Heart right ventricle (tissue), 16 donors: ENCODE measurements at regions not wholly inside any gene's neighbourhood (a gene's known extent, or its start where the extent isn't known, plus 50 kb on each side); places are given as distances from the start of the nearest gene placed in this dataset.
A peak's percentile ranks its signal among the peaks of the same experiment; 100 is the strongest.

Source experiments
- ATAC-seq, 8 donors: fragments of 200-7000 bp; cut with Tn5 transposase; one replicate each; pipeline ENCODE4 v1.9.1; 2020; ENCODE audit warnings: mild to moderate bottlenecking in 8 of 8, moderate library complexity in 8 of 8, moderate number of reproducible peaks in 1 of 8
- DNase-seq, 2 donors: peaks; one replicate each; pipeline ENCODE4 v3.0.0-alpha.2; 2020
- H3K27ac ChIP-seq, 10 donors: fragments of 200-600 bp; sonication (generic) in 2 of 10; one replicate each; pipeline versions ENCODE4 v1.5.0 to v1.8.0; 2020 to 2022; ENCODE audit warnings: mild to moderate bottlenecking in 3 of 10
- H3K27me3 ChIP-seq, 7 donors: fragments of 200-600 bp; one replicate each; pipeline ENCODE4 v1.8.0; 2021 to 2022; ENCODE audit warnings: mild to moderate bottlenecking in 2 of 7
- H3K36me3 ChIP-seq, 9 donors: fragments of 200-600 bp; sonication (generic) in 1 of 9; one replicate each; pipeline versions ENCODE4 v1.5.0 to v1.8.0; 2020 to 2022; ENCODE audit warnings: mild to moderate bottlenecking in 2 of 9
- H3K4me1 ChIP-seq, 9 donors: fragments of 200-600 bp; sonication (generic) in 1 of 9; one replicate each; pipeline versions ENCODE4 v1.5.0 to v1.8.0; 2020 to 2022; ENCODE audit warnings: mild to moderate bottlenecking in 4 of 9
- H3K4me3 ChIP-seq, 10 donors: fragments of 200-600 bp; sonication (generic) in 2 of 10; one replicate each; pipeline versions ENCODE4 v1.5.0 to v1.8.0; 2020 to 2022; ENCODE audit warnings: mild to moderate bottlenecking in 7 of 10, moderate library complexity in 2 of 10
- H3K9me3 ChIP-seq, 11 donors: fragments of 200-600 bp in 10 of 11; sonication (generic) in 2 of 11; one replicate each; pipeline versions ENCODE4 v1.5.0 to v1.8.0; 2013 to 2022; ENCODE audit warnings: mild to moderate bottlenecking in 2 of 11, control low read depth in 1 of 11, moderate library complexity in 1 of 11
- CTCF ChIP-seq, 9 donors: fragments of 200-600 bp; sonication (generic) in 2 of 9; IDR thresholded peaks; one replicate each; pipeline versions ENCODE4 v1.5.0 to v1.8.0; 2021 to 2022; ENCODE audit warnings: antibody characterized with exemption in 9 of 9, mild to moderate bottlenecking in 5 of 9, moderate library complexity in 1 of 9
- WGBS, 2 donors: extraction: QIAGEN DNeasy Blood & Tissue Kit; methylation state at CpG; one replicate each; pipeline ENCODE4 v1.1.7; 2013; ENCODE audit warnings: inconsistent platforms in 1 of 2; 5-methylcytosine and 5-hydroxymethylcytosine counted together
- intact Hi-C, 10 donors: fragments of 100-400 bp; cut with DNase I; formaldehyde crosslinking; loops; one replicate each; pipeline versions ENCODE4 v1.11.1 to v1.14.2; 2022
- donor health status: Arrhythmogenic right ventricular cardiomyopathy.
- donor health status: ischemic (EF 13 %, LVEDD 7.1; RV severe dilation, severe dysfunction).
- donor health status: healthy with polysubstance abuse.
- donor health status: DM: no; HTN: yes; CAD: no.
- donor health status: DM: no; HTN: no; CAD: no.
- donor health status: ischemic (EF 25% LVEDD 6.9; RV normal size, moderate dysfunction).
- donor health status: ischemic (EF 25% LVEDD 5.7; RV mildly dilated, moderate dysfunction).
- donor health status: healthy.
- donor health status: DM: yes; HTN: yes; CAD: no.
- donor health status: Ischemic cardiomyopathy.
- donor health status: ischemic (EF 35%, LVEDD 5.7; RV mildly dilated, moderate dysfunction).
- donor health status: nonischemic (EF 11% LVEDD 7.7; RV severe dilation, severe dysfunction).
- donor health status: DM: yes; HTN: yes; CAD: no.
- donor health status: PGD.
- donor health status: ischemic (EF 29% LVEDD 5.4; RV normal size, mild dysfunction).
- donor health status: nonischemic (EF 23%, LVEDD 6.1; RV moderate dilation, normal function).

- intact Hi-C loops: no loop called here
- 86 to 93% methylated on average over 2 of the region's 2 CpGs for WGBS, 2 donors
- no peak for TF ChIP-seq CTCF (IDR thresholded peaks at IDR 0.05)
- Histone ChIP-seq H3K9me3 (no peaks in the 10 kb centered on the region), H3K27me3 (no peaks in the 10 kb centered on the region), H3K27ac (no peak overlapping the region), H3K4me1 (peaks cover 0 to 31% (median 0%) of the 10 kb centered on the region in 9 donors), H3K4me3 (no peak overlapping the region), H3K36me3 (no peaks in the 10 kb centered on the region)
- ATAC-seq: no peak
- DNase-seq: no peak
Observed at GRCh38 chr17:17405673-17406072, 71.1 kb upstream of the MED9 start.

GRCh38 chr17:17406225-17406624, 70.6 kb upstream of the MED9 start:
- H3K9me3 ChIP-seq: no peaks in the 10 kb centered on the region
- H3K27me3 ChIP-seq: no peaks in the 10 kb centered on the region
- peaks cover 0 to 31% (median 0%) of the 10 kb centered on the region in 9 donors for H3K4me1 ChIP-seq
- ATAC-seq (peak in 1 of 8 donors; percentile 52), DNase-seq (no peak)
- H3K27ac ChIP-seq: no peak overlapping the region
- no peak for TF ChIP-seq CTCF (IDR thresholded peaks at IDR 0.05)
- intact Hi-C loops: no loop called here
- no peaks in the 10 kb centered on the region for H3K36me3 ChIP-seq
- 83 to 85% methylated on average over 7 of the region's 7 CpGs for WGBS, 2 donors
- no peak overlapping the region for H3K4me3 ChIP-seq

- H3K36me3 ChIP-seq: no peaks in the 10 kb centered on the region
- peaks cover 0 to 26% (median 0%) of the 10 kb centered on the region in 9 donors for H3K4me1 ChIP-seq
- H3K27me3 ChIP-seq: no peaks in the 10 kb centered on the region
- intact Hi-C loops: no loop called here
- no peak for TF ChIP-seq CTCF (IDR thresholded peaks at IDR 0.05)
- WGBS, 2 donors: 74 to 77% methylated on average over 2 of the region's 2 CpGs
- H3K9me3 ChIP-seq: no peaks in the 10 kb centered on the region
- peak in 1 of 8 donors; percentile 45 for ATAC-seq
- peak overlapping the region in 1 of 10 donors; percentile 49 for H3K27ac ChIP-seq
- no peak overlapping the region for H3K4me3 ChIP-seq
- no peak for DNase-seq
Observed at GRCh38 chr17:17408236-17408794, 68.5 kb upstream of the MED9 start.

GRCh38 chr17:17410357-17410756, 66.4 kb upstream of the MED9 start:
- 82 to 84% methylated on average over 6 of the region's 6 CpGs for WGBS, 2 donors
- intact Hi-C loops: no loop called here
- DNase-seq (no peak), ATAC-seq (no peak)
- no peaks in the 10 kb centered on the region for H3K9me3 ChIP-seq
- no peaks in the 10 kb centered on the region for H3K27me3 ChIP-seq
- no peak overlapping the region for H3K4me3 ChIP-seq
- H3K27ac ChIP-seq: no peak overlapping the region
- H3K4me1 ChIP-seq: peaks cover 0 to 35% (median 13%) of the 10 kb centered on the region in 9 donors
- TF ChIP-seq CTCF (IDR thresholded peaks at IDR 0.05): no peak
- no peaks in the 10 kb centered on the region for H3K36me3 ChIP-seq
